Retinal pigment epithelial cell (primary cell): ENCODE measurements at regions not wholly inside any gene's neighbourhood (a gene's known extent, or its start where the extent isn't known, plus 50 kb on each side); places are given as distances from the start of the nearest gene placed in this dataset.
"Not testable (repeated sequence)": the region's sequence is repeated elsewhere in the genome, so short reads cannot be mapped to it uniquely, and the experiment has no call there.

Experiments
- DNase-seq: peaks from one replicate; pipeline ENCODE4 v3.0.0-alpha.2; 2010; ENCODE audit warnings: low read depth
- H3K4me3 ChIP-seq: 2 replicates; pipeline ENCODE4 v1.5.1; 2011; ENCODE audit warnings: mild to moderate bottlenecking, low read length, control low read depth, moderate library complexity
- CTCF ChIP-seq: conservative IDR thresholded peaks from 2 replicates; pipeline ENCODE4 v1.5.1; 2011; ENCODE audit warnings: low read depth, low read length, control low read depth, inconsistent platforms

DNA sequence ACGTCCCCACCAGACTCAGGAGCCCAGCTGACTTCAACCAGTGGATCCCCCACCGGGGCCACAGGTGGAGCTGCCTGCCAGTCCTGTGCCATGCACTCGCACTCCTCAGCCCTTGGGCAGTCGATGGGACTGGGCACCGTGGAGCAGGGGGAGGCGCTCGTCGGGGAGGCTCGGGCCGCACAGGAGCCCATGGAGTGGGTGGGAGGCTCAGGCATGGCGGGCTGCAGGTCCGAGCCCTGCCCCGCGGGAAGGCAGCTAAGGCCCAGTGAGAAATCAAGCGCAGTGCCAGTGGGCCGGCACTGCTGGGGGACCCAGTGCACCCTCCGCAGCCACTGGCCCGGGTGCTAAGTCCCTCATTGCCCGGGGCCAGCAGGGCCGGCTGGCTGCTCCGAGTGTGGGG, 52.3 kb upstream of the LRRC30 start:
- H3K4me3 ChIP-seq, DNase-seq: not testable (repeated sequence)

- TF ChIP-seq CTCF = peak; percentile 90
- no peak overlapping the region for H3K4me3 ChIP-seq
- peak; percentile 52 for DNase-seq
Measured at GRCh38 chr18:7177116-7177744, 53.7 kb upstream of the LRRC30 start.

DNA sequence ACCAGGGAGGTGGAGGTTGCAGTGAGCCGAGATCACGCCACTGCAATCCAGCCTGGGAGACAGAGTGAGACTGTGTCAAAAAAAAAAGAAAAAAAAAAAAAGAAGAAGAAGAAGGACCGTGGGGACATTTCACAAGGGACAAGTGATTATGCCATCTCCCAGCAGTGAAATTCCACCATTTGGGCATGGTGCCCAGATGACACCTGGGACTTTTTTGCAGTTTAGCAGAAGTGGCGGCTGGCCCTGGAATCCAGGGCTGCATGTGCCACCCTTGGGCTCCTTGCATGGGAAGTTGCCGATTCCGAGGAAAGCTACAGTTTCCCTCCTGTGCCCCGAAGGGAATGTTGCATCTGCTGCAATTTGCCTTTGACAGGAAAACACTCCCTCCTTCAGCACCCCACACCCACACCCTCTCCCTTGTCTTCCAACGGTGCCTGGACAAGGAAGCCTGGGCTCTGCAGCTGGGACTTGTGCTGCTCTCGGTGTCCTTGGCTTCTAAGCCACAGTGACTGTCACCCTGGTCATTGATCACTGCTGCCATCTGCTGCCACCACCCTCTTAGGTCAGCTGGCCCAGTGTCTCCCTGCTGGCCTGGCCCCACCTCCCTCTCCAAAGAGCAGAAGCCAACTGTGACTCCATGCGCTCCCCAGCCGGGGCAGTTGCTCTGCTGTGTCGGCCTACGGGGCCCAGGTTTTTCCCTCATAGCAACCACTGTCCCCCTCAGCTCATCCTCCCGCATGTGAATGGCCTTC, 56.4 kb upstream of the LRRC30 start:
- no peak for DNase-seq
- no peak for TF ChIP-seq CTCF
- H3K4me3 ChIP-seq = no peak overlapping the region

- H3K4me3 ChIP-seq = no peak overlapping the region
- DNase-seq = no peak
- TF ChIP-seq CTCF = no peak
Measured at GRCh38 chr18:7173216-7173615, 55.6 kb upstream of the LAMA1 start.

- TF ChIP-seq CTCF = no peak
- DNase-seq = no peak
- H3K4me3 ChIP-seq = no peak overlapping the region
Measured at GRCh38 chr18:7172611-7173010, 55.0 kb upstream of the LAMA1 start.

DNA sequence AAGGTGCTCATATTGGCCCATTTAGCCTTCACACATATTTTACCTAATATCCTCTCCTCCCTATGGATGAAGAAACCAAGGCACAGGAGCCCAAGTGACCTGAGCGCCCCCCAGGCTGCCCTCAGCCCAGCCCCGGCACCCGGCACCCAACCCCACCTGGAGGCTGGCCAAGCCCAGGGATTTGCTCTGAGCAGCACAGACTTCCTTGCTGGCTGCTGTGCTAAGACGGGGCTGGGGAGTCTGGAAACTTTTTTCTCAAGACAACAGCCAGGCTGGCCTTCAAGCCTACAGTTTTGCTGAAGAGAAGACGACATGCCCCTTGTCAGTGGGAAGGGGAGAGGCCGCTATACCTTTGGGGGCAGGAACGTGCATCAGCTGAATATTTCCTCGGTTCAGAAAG, 52.7 kb upstream of the LAMA1 start:
- no peak for TF ChIP-seq CTCF
- no peak for DNase-seq
- H3K4me3 ChIP-seq = no peak overlapping the region

DNA sequence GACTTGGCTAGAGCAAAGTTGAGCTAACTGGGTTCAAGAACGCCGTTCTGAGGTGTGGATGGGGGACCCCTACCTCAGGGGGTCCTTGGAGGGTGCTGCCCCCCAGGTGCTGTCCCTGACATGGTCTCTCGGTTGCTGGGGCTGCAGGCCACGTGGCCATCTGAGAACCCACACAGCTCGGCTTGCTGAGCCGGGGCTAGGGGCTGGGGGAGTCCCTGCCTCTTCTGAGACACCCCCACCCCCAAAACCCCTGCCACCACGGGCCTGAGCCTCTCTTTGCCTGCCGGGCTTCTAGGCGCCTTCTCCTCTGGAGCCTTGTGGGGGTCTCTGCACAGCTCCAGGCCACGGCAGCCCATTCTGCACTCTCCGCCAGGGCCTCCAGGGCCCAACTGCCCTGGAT, 52.0 kb upstream of the LAMA1 start:
- no peak overlapping the region for H3K4me3 ChIP-seq
- TF ChIP-seq CTCF = no peak
- no peak for DNase-seq
